Astrocyte of the spinal cord (primary cell): ENCODE measurements at regions not wholly inside any gene's neighbourhood (a gene's known extent, or its start where the extent isn't known, plus 50 kb on each side); places are given as distances from the start of the nearest gene placed in this dataset.
A peak's percentile ranks its signal among the peaks of the same experiment; 100 is the strongest.

Source experiments
- DNase-seq: peaks from one replicate; pipeline ENCODE4 v3.0.0; 2011; ENCODE audit warnings: low read depth, low spot score
- H3K4me3 ChIP-seq: 2 replicates; pipeline ENCODE4 v1.5.1; 2011; ENCODE audit warnings: low read depth, mild to moderate bottlenecking, low read length, moderate library complexity
- in situ Hi-C: cut with HindIII; loops from 2 replicates; pipeline ENCODE4 v1.10.0; 2017; ENCODE audit warnings: low sequenced_read_pairs
- TF ChIP-seq, protein P1 (sequence below): IDR thresholded peaks from 2 replicates; pipeline ENCODE4 v1.5.1; 2012; ENCODE audit warnings: low read depth, mild to moderate bottlenecking, low read length, inconsistent platforms

- DNase-seq: no peak
- in situ Hi-C loops: no loop called here
- H3K4me3 ChIP-seq: no peak overlapping the region
- TF ChIP-seq, protein P1, sequence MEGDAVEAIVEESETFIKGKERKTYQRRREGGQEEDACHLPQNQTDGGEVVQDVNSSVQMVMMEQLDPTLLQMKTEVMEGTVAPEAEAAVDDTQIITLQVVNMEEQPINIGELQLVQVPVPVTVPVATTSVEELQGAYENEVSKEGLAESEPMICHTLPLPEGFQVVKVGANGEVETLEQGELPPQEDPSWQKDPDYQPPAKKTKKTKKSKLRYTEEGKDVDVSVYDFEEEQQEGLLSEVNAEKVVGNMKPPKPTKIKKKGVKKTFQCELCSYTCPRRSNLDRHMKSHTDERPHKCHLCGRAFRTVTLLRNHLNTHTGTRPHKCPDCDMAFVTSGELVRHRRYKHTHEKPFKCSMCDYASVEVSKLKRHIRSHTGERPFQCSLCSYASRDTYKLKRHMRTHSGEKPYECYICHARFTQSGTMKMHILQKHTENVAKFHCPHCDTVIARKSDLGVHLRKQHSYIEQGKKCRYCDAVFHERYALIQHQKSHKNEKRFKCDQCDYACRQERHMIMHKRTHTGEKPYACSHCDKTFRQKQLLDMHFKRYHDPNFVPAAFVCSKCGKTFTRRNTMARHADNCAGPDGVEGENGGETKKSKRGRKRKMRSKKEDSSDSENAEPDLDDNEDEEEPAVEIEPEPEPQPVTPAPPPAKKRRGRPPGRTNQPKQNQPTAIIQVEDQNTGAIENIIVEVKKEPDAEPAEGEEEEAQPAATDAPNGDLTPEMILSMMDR: no peak
Measured at GRCh38 chr10:128258421-128258976, 132.3 kb upstream of the MKI67 start.

DNA sequence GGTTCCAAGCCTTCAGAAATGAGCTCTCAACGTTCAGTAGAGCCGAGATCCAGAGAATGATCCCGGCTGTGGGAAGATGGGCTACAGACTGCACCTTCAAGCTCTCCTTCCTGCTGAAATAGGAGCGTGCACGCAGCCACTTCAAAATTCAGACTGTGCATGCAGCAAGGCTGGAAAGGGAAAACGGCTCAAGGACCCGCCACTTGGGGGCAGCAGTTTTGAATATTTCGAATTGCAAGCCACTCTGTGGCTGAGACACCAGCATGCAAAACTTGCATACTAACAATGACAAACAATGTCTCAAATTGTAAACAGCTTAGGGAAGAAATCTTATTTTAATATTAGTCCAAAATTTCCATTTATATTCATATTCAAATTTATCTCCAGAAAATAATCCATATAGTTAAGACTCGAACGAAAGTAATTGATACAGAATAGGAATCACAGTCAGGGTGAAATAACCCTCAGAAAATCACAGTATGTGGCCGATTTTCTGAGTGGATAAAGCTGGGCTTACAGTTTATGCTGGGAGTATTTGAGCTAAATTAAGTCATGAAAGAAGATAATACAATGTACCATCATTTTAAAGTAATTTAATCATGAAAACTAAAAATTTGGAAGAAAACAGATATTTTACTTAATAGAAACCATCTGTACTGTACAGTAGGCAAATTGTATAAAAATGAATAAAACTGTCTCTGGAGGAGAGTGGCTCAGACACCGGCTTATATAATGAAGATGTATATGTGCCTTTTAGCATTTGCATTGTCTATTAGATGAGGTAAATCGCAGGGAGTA, 137.9 kb upstream of the MKI67 start:
- peak; percentile 20 for DNase-seq
- TF ChIP-seq, protein P1: peak; percentile 49
- in situ Hi-C loops: no loop called here
- no peak overlapping the region for H3K4me3 ChIP-seq

GRCh38 chr10:128265596-128265995, 139.4 kb upstream of the MKI67 start:
- TF ChIP-seq, protein P1: no peak
- in situ Hi-C loops: no loop called here
- no peak overlapping the region for H3K4me3 ChIP-seq
- DNase-seq: no peak

GRCh38 chr10:128267581-128267980, 141.4 kb upstream of the MKI67 start:
- no peak overlapping the region for H3K4me3 ChIP-seq
- in situ Hi-C loops: no loop called here
- no peak for DNase-seq
- TF ChIP-seq, protein P1: no peak

DNA sequence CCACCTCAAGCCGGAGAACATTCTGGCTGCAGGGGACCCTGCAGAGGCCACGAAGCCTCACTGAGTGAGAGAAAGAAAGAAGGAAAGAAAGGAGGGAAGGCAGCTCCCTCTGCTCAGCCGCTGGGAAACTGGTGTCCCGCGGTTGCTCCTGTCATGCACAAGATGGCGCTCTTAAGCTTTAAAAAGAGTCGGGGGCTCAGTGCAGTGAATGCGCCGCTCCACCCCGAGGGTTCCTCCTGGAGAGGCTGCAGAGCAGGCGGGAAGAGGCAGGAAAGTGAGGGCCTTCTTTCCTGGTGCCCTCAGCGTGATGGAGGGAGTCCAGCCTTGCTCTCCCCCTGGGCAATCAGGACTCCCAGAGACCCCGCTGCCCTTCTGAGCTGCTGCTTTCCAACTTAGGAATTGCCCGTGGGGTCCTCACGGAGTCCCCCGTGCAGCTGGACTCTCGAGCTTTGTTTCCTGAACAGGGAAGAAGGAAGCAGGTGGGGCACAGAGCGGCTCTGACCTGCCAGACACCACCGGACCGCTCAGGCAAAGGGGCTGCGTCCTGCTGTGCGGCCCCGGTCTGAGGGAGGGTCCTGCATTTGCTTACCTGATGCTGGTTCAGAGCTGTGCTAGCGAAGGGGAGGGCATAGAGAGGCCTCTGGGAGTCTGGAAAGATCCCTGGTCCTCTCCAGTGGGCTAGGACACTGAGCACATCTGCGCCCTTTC, 141.9 kb upstream of the MKI67 start:
- in situ Hi-C loops: no loop called here
- TF ChIP-seq, protein P1: peak; percentile 28
- no peak overlapping the region for H3K4me3 ChIP-seq
- DNase-seq: no peak

DNA sequence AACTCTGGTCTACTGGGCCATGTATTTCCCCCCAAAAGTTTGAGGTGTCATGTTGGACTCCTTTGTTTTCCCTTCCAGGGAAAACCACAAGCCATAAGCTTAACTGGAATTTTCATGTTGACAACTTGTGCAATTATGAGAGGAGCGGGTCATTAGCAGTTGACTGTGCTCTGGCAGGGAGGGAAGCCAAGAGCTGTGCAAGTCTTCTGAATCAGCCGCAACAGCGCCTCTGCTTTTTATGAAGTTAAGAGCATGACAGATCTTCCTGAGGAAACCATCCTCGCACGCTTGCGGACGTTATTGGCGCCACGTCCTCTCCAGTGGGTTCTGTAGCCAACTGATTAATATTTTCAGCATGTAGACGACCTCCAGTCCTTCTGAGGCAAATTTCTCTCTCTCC, 148.7 kb upstream of the MKI67 start:
- H3K4me3 ChIP-seq: no peak overlapping the region
- TF ChIP-seq, protein P1: no peak
- no peak for DNase-seq
- in situ Hi-C loops: no loop called here
